ENCODE measurements at regions not wholly inside any gene's neighbourhood (a gene's known extent, or its start where the extent isn't known, plus 50 kb on each side); places are given as distances from the start of the nearest gene placed in this dataset.

DNA sequence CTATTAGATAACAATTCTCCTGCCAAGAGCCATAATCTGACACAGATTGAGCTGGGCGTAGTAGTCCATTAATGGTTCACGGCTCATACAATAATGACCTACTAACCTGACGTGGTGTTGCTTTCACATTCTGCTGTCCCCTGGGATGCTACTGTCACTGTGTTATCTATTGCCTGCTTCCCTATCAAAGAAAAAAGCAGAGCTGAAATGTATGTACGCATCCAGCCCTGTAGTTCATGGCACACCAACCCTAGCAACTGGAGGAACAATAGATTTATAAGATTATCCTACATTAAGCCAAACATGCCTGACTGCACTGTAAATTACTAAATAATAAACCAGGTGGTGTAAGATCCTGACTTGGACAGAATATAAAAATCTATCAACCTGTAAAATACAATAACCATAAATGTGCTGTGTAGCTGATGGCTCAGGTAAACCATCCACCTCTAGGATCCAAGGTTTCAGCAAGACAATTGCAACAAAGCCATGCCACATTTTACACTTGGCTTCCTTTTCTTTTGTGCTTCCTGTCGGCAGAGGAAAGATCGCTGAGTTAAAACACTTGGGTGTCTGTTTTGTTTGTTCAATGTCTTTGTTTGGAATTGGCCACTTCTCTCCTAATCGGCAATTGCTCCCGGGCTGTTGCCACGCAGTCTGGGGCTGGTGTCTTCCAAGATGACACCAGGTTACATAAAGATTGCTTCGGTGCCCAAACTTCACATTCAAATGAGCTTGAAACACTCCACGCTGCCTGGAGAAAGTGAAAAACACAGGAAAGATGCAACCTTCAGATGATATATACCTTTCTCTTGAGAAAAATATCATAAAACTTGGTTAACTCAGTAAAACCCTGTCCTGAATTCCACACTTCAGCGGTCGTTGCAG lies 143.9 kb upstream of the MGMT start:
- DNase-seq (ENCODE audit: extremely low read depth in 1 of 2, low read depth in 1 of 2): no peak

DNA sequence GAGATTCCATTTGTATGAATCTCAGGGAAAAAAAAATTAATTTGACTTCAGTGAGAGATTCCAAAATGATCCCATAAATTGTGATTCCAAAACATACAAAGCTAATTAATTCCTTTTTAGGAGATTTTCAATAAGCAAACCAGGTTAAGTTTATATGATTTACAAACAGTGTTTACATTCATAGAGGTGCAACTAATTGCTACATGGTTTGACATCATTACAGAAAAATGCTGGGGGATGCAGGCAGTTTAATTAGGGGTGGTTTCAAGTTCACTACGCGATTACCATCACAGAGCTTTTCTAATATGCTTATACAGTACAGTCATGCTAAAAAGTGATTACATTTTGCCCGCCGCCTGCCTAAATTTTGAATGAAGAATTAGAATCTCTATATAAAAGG lies 143.2 kb upstream of the MGMT start:
- no peak for DNase-seq (ENCODE audit: extremely low read depth in 1 of 2, low read depth in 1 of 2)

DNA sequence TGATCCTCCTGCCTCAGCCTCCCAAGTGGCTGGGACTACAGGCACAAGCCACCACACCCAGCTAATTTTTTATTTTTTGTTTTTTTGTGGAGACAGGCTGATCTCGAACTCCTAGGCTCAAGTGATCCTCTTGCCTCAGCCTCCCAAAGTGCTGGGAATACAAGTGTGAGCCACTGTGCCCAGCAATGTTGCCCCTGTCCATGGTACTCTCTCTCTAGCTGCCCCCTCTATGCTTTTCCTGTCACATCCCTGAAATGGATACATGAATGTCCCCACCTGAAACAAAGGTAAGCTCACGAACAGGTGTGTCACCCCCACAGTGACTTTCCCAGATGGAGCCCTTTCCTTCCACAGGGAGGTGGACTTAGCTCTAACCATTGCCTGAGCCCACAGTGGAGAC lies 141.1 kb upstream of the MGMT start:
- no peak for DNase-seq (ENCODE audit: extremely low read depth in 1 of 2, low read depth in 1 of 2)

DNA sequence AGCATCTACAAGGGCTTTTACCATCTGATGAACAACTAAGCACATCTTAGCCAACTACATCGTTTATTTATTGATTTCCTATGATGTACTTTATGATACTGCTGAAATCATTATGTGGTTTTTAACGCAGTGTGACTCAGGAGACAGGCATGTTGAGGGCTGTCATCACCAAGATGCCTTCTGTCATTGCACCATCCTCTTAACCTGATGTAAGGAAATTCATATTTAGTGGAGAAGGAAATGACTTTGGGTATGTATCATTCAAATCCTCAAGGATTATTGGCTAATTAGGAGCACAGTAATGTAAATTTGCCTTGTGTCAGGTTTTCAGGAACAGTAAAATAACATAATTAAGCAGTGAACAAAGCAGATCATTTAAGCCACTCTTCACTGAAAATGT lies 138.5 kb upstream of the MGMT start:
- no peak for DNase-seq (ENCODE audit: extremely low read depth in 1 of 2, low read depth in 1 of 2)

DNA sequence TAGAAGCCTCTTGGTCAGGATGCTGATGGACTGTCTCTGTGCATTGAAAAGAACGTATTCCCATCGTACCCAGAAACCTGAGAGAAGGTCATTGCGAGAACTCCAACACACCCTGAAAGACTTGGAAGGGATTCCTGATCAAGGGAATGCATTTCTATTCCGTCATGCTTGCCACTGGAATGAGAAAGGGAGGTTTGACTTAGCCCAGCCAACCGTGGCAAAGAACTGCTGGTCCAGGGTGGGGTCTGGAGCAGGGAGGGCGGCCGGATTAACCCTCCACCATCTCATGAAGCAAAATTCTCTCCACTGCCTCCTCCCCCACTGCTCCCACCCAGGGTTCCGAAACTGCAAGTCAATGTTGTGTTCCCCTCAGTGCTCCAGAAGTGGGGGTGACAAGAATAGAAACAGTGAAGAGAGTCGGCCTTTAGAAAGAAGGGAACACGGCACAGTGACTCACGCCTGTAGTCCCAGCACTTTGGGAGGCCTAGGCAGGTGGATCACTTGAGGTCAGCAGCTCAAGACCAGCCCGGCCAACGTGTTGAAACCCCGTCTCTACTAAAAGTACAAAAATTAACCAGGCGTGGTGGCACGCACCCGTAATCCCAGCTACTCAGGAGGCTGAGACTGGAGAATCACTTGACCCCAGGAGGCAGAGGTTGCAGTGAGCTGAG lies 137.5 kb upstream of the MGMT start:
- DNase-seq (ENCODE audit: extremely low read depth in 1 of 2, low read depth in 1 of 2): no peak

DNA sequence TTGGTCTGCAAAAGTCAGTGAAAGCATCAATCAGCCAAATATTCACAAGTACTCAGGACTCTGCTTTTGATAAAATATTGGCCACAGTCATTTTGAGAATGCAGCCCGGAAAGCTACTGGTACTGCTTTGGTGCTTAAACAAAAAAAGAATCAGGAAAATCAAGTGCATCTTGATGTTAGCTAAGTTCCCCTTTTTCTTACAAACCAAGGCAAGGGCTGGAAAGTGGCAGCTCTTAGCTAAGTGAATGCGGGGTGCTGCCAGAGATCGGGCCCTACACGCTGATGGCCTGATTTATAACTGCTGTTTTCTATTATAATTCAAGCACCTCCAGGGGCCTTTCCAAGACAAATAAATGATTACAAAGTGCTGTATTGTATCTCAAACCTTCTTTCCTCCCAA lies 136.8 kb upstream of the MGMT start:
- DNase-seq (ENCODE audit: extremely low read depth in 1 of 2, low read depth in 1 of 2): no peak

DNA sequence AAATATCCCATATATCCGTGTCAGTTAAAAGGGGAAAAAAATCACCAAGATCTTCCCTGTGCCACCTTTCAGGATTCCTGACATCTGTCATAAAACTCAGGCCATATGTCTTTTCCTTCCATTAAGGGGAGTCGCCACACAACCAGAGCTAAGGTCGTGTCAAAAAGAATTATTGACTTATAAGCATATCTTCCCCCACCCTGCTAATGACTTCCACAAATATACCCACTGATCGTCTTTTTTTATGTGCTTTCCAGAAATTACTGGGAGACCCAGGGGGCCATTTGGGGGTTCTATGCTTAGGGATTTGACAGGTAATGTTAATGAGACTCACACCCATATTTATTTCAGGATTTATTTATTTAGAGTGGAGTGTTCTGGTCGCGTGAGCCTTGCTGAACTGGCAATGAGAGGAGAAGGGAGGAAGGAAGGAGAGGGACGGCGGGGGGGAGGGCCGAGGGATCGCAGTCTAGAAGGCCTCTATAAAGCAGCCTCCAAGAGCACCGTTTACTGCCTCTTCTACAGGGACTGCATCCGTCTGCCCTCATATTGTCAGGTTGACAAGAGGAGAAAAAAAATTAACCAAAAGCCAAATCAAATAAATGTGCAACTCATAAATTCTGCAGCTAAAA lies 135.7 kb upstream of the MGMT start:
- no peak for DNase-seq (ENCODE audit: extremely low read depth in 1 of 2, low read depth in 1 of 2)

DNA sequence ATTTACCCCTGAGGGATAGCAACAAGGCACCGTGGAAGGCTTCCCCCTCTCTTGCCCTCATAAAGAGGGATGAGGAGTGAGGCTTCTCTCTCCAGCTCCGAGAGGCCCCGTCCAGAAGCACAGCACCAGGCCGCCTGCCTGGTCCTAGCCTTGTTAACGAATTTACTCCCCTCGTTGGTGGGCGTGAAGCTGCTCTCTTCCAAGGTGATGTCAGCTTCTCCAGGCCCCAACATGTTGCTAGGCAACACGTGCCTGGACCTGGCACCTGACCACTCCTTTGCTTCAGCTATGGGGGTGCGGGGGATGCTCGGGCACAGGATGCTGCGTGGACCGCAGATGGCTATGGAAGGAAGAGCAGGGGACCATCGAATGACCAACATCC lies 135.2 kb upstream of the MGMT start:
- DNase-seq (ENCODE audit: extremely low read depth in 1 of 2, low read depth in 1 of 2): no peak

DNA sequence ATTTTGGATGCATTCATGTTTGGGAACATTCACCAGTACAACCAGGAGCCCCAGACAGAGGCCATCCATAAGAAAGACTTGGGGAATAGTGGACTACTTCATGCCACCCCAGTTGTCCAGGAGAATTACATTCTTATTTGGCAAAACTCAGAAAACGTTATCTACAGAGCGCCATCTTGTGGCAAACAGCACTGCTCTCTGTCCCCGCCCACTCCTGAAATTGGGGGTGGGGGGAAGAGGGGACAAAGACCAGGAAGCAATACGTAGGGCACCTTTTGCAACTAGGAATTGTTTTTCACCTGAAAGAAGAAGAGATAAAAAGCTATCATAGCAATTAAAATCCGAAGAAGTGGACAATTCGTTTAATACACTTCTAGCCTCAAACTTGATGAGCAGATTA lies 134.6 kb upstream of the MGMT start:
- DNase-seq (ENCODE audit: extremely low read depth in 1 of 2, low read depth in 1 of 2): peak in 1 of 2 donors; percentile 7

DNA sequence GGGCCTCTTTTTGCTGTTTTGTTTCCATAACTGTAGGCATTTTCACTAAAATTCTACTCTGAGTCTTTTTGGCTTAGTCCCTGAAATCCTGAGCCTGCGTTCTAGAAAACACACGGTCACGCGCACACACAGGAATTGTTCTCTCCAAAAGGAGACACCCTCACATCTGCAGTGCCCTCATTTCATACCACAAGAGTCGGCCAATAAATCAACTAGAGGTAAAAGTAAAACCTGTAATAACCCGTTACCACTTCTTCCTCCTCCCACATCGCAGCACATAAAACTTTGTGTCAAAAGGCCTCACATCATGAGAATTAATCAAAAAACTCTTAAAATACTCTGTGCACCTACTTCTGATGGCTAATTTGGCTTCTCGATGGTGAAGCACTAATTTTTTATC lies 133.3 kb upstream of the MGMT start:
- DNase-seq (ENCODE audit: extremely low read depth in 1 of 2, low read depth in 1 of 2): no peak

DNA sequence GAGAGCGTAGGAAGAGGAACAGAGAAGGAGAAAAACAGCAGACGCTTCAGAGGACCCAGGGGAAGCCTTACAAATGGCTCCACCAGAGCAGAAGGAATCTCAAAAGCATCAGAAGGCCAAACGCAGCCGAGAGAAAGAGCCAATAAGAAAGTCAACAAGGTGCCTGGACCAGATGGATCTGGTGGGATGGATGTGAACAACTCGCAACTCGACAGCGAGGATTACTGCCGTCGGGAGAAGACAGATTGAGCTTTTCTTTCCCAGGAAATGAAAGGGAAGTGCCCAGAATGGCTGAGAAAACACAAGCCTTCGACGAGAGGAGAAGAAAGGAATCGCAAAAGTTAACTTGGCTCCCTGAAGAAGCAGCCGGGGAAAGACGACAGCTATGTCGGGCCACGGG lies 132.8 kb upstream of the MGMT start:
- DNase-seq (ENCODE audit: extremely low read depth in 1 of 2, low read depth in 1 of 2): no peak

DNA sequence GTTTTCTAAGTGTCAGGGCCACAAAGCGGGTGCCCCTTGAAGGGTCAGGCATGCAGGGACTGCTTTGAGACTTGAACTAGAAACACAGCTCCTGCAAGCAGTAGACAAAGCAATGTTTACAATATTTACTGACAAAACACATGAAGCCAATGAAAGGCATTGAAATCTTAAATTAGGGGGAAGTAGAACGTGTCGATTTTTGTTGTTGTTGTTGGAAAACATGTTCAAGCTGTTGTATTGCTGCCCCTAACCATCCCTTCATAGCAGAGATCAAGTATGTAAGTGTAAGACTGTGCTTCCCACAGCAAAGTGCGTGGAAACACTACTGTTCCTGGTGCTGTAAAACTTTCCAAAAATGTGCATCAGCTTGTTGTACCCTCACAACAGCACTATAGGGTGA lies 131.6 kb upstream of the MGMT start:
- DNase-seq (ENCODE audit: extremely low read depth in 1 of 2, low read depth in 1 of 2): no peak

DNA sequence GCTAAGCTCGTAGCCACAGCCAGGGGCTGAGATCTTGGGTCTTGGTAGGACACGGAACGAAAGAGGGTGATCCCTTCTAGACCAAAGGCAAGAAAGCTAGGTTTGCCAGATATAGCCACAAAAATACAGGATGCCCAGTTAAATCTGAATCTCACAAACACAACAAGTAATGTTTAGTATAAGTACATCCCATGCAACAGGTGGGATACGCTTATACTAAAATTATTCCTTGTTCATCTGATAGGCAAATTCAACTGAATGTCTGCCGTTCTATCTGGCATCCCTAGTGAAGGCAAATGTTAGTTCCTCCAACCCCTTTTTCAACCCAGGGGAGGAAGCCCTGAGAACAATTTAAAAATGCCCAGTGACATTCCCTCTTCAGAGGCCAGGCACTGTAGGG lies 131.1 kb upstream of the MGMT start:
- DNase-seq (ENCODE audit: extremely low read depth in 1 of 2, low read depth in 1 of 2): no peak

DNA sequence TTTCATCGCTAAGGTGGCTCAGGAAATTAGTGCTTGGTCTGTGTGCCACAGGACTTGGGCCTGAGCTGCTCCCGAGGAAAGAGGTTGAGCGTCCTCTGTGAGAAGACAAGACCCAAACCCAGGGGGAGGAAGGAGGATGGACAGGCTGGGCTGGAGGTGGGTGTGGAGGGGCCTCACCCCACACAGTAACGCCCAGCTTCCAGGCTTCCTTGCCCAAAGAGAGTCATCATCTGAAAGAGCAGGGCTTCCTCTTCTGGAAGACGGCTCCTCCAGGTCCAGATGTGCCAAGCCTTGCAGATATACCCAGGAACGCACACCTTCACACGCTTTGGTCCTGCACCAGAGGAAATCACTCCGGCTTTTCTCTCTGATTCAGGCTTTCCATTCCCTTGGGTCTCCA lies 127.8 kb upstream of the MGMT start:
- DNase-seq (ENCODE audit: extremely low read depth in 1 of 2, low read depth in 1 of 2): no peak

DNA sequence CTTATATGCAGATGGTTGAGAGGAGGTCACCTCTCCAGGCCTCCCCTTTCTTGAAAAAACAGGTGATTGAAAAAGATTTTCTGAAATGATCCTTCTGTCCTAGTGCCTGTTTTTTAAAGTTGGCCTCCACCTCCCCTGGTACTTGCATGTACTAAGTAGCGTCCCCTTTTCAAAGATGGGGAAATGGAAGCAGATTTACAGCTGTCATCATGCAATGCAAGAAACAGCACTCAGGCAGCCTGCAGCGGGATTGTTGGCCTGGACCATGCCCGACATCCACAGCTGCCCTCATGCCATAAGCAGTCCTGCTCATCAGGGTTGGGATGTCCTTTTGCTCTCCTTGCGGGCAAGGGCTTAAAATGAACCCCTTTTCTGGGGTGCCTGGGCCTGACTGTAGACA lies 127.2 kb upstream of the MGMT start:
- DNase-seq (ENCODE audit: extremely low read depth in 1 of 2, low read depth in 1 of 2): no peak

DNA sequence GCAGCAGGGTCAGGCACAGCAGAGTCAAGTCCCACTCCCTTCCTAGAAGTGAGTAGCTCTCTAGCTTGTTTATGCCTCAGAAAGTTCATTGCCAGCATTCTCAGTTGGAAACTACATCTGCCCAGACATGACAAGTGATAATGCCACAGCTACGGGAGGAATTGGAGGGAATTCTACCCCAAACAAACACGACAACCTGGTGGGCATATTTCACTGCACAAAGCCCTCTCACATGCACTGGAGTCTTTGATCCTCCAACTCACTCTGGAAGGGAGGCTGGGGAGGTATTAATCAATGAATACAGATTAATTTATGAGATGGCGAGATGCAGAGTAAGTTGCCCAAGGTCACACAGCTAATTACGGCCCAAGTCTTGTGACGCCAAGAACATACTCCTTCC lies 126.0 kb upstream of the MGMT start:
- no peak for DNase-seq (ENCODE audit: extremely low read depth in 1 of 2, low read depth in 1 of 2)

DNA sequence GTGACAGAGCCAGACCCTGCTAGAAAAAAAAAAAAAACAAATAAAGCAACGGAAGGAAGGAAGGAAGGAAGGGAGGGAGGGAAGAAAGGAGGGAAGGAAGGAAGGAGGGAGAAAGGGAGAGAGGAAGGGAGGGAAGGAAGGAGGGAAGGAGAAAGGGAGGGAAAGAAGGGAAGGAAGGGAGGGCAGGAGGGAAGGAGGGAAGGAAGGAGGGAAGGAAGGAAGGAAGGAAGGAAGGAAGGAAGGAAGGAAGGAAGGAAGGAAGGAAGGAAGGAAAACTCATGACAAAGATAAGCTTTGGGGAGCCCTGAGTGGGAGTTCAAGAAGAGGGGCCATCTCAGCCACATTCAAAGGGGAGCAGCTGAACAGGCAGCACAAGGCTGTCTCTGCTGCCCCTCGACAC lies 124.7 kb upstream of the MGMT start:
- DNase-seq (ENCODE audit: extremely low read depth in 1 of 2, low read depth in 1 of 2): no peak

DNA sequence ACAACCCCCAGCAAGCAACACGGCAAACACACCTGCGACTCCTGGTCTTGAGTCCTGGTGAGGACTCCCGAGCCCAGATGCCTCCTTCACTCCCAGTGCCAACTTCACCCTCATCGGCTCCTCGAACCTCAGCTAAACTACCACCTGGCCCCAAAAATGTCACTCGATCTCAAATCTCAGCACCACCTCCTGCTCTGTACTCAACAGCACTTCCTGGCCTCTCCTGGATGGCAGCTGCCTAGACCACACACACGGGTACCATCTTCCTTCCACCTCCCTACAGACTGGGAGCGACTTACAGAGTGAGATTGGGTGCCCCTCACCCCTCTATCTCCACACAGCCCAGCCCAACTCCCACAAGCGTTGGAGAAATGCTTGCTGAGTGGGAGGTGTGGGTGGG lies 123.9 kb upstream of the MGMT start:
- DNase-seq (ENCODE audit: extremely low read depth in 1 of 2, low read depth in 1 of 2): no peak

DNA sequence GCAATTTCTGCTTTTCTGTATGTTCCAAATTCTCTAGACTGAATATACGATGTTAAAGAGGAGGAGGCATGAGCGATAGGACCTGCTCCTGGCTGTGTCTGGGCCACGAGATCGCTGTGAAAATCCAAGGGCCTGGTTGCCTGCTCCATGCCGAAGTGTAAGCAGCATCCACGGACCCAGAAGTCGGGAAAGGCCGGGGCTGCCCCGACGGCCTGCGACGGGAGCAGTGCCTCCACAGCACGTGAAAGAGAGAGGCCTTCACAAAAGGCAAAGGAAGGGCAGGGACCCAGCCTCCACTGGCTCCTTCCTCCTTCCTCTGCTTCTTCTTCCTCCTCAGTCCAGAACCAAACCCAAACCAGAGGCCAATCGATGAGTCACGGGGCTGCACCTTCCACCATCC lies 122.9 kb upstream of the MGMT start:
- no peak for DNase-seq (ENCODE audit: extremely low read depth in 1 of 2, low read depth in 1 of 2)

DNA sequence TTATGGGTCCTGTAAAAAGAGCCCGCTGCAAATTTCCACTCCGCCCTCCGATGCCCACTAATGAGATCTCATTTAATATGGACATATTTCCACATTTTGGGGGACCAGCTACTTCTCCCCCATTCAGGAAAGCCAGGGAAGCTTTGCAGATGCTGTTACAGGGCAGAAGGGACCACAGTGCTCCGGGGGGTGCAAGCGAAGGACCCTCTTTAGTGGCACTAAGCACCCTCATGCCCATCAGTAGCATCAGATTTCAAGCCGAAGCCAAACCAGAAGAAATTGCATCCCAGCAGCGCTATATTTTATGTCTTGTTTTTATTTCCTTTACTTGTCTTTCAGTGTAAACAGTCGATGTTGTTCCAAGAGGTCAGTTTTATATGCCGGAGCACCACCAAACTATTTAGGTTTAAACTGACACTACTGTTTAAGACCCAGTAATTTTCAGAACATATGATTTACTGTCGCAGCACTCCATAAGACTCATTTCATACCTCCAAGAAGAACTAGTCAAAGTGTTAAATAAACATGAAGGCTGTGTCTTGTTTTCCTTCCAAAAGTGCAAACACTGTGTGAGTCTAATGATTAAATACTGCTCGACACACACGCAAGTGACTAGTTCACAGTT lies 122.2 kb upstream of the MGMT start:
- DNase-seq (ENCODE audit: extremely low read depth in 1 of 2, low read depth in 1 of 2): no peak

DNA sequence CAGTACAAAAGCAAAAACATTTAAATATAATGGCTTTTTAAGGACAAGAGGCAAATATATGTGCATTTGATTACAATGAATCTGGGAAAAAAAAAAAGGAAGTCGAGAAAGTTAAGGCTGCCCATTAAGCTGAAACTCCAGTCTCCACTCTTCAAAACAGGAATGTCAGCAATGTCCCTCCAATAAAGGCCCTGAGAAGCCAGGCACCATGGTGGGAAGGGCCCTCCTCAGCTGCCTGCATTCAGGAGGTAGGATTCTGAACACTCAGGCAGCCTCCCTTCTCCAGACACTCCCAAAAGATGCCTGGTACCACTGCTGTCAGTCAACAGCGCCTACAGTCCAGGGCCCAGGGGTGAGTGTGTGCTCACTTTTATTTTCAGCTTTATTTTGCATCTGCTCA lies 121.3 kb upstream of the MGMT start:
- DNase-seq (ENCODE audit: extremely low read depth in 1 of 2, low read depth in 1 of 2): no peak

DNA sequence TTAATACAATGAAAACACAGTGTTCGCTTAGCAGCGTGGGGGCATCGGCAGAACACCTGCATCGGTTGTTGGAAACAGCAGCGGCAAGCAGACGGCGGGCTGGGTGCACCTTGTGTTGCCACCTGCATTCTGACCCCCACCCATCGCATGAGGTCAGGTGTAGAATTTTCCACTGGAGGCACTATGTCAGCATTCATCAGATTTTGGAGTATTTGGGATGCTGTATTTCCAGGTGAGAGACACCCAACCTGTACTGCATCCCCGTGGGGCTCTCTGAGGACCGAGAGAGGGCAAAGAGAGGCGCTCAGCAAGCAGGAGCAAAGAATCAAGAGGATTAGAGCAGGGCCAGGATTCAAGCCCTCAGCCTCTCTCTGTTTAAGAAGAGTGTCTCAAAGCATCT lies 116.4 kb upstream of the MGMT start:
- DNase-seq (ENCODE audit: extremely low read depth in 1 of 2, low read depth in 1 of 2): no peak

Data from stimulated activated CD8-positive, alpha-beta memory T cell treated with anti-CD3 and anti-CD28 coated beads, Interleukin-7, amount 100 ng/mL, for 48 hours (primary cell).